ENCODE measurements at regions not wholly inside any gene's neighbourhood (a gene's known extent, or its start where the extent isn't known, plus 50 kb on each side); places are given as distances from the start of the nearest gene placed in this dataset.

- DNase-seq (ENCODE audit: low read depth in 2 of 2): no peak
These were observed 53.9 kb upstream of the PWP1 start for GRCh38 chr12:107631715-107632114.

DNA sequence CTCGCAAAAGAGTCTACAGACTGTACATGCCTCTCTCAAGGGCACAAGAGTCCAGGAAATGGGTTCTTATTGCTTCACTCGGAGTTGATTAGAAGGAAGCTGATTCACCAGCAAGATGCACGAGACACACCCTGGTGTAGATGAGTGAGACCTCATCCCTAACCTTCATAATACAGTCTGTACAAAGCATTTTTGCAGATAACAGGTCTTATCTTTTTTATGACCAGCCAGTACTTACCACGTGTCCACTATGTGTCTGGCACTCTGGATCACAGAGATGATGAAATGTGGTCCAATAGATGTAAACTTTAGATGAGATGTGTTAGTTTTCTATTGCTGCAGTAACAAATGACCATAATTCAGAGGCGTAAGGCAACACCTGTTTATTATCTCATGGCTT, 53.4 kb upstream of the PWP1 start:
- no peak for DNase-seq (ENCODE audit: low read depth in 2 of 2)

DNA sequence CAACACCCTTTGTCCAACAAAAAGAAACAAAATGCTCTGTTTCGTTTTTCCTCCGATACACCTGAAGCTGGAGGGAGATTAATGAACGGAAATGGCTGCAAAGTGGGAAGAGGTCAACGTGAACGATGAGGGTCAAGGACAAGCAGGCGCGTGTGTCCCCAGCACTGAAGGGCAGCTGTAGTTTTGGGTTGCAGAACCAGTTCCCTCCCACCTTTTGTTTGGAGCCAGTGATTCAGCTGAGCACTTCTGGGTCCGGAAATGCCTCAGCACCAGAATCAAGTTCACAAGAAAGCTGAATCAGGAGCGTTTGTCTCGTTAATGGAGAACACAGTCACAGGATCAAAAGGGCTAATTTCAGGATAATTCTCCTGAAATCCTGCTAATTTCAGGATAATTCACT, 51.1 kb upstream of the PWP1 start:
- no peak for DNase-seq (ENCODE audit: low read depth in 2 of 2)

DNA sequence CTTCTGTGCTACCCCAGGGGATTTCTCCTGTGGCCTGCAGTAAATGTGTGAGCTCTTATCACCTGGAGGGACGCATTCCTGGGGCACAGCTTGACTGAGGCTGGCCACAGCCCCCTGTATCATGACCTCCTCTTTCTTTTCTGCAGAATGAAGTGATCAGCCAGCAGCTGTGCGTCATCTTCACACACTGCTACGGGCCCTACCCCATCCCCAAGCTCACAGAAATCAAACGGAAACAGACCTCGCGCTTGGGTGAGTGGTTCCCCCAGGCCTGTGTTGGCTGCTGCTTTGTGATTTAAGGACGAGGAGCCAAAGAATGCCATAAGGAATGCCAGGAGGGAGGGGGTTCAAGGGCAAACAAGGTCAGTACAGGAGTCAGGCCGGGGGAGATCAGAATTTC, 50.5 kb upstream of the PWP1 start:
- DNase-seq (ENCODE audit: low read depth in 2 of 2): no peak
